GM12892 (cell line): ENCODE measurements at regions not wholly inside any gene's neighbourhood (a gene's known extent, or its start where the extent isn't known, plus 50 kb on each side); places are given as distances from the start of the nearest gene placed in this dataset.

Experiments
- POLR2A ChIP-seq: IDR thresholded peaks from 2 replicates; pipeline ENCODE4 v1.6.1; 2011; ENCODE audit warnings: low read depth, low read length, control low read depth
- POLR2AphosphoS5 ChIP-seq: IDR thresholded peaks from 2 replicates; pipeline ENCODE4 v1.6.1; 2011; ENCODE audit warnings: low read depth, low read length, control low read depth

DNA sequence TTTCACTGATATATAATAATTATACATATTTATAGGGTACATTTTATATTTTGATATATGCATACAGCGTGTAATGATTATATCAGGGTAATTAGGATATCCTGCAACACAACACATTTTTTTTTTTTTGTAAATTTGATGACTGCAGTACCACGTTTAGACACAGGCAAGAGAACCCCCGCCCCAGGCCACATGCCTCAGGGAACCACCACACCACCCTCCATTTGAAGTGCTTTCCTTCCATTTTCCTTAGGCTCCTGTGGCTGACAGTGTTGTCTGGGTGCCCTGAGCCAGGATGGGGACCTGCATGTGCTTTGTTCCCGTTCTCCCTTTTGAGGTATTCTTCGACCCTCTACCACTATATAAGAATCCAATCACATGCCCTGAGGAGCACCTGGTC lies 161.6 kb upstream of the CTAGE1 start:
- TF ChIP-seq POLR2AphosphoS5 = no peak
- no peak for TF ChIP-seq POLR2A
